ENCODE measurements at regions not wholly inside any gene's neighbourhood (a gene's known extent, or its start where the extent isn't known, plus 50 kb on each side); places are given as distances from the start of the nearest gene placed in this dataset.

- TF ChIP-seq, protein P1, sequence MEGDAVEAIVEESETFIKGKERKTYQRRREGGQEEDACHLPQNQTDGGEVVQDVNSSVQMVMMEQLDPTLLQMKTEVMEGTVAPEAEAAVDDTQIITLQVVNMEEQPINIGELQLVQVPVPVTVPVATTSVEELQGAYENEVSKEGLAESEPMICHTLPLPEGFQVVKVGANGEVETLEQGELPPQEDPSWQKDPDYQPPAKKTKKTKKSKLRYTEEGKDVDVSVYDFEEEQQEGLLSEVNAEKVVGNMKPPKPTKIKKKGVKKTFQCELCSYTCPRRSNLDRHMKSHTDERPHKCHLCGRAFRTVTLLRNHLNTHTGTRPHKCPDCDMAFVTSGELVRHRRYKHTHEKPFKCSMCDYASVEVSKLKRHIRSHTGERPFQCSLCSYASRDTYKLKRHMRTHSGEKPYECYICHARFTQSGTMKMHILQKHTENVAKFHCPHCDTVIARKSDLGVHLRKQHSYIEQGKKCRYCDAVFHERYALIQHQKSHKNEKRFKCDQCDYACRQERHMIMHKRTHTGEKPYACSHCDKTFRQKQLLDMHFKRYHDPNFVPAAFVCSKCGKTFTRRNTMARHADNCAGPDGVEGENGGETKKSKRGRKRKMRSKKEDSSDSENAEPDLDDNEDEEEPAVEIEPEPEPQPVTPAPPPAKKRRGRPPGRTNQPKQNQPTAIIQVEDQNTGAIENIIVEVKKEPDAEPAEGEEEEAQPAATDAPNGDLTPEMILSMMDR (IDR thresholded peaks at IDR 0.05), result no peak
- TF ChIP-seq POLR2A (IDR thresholded peaks at IDR 0.05), result no peak
Observed at GRCh38 chrX:150225266-150225665, 137.9 kb upstream of the MAMLD1 start.
